ENCODE measurements at regions not wholly inside any gene's neighbourhood (a gene's known extent, or its start where the extent isn't known, plus 50 kb on each side); places are given as distances from the start of the nearest gene placed in this dataset.

- no peak for TF ChIP-seq GATA2 (IDR thresholded peaks at IDR 0.05; ENCODE audit: low read depth, low read length)
- TF ChIP-seq GATA3 (IDR thresholded peaks at IDR 0.05; ENCODE audit: low read depth, low read length), result no peak
Measured at GRCh38 chr2:104641786-104642185, 212.1 kb upstream of the POU3F3 start.

- no peak for TF ChIP-seq GATA3 (IDR thresholded peaks at IDR 0.05; ENCODE audit: low read depth, low read length)
- no peak for TF ChIP-seq GATA2 (IDR thresholded peaks at IDR 0.05; ENCODE audit: low read depth, low read length)
Measured at GRCh38 chr2:104648376-104648775, 205.5 kb upstream of the POU3F3 start.

GRCh38 chr2:104649866-104650265, 204.0 kb upstream of the POU3F3 start:
- TF ChIP-seq GATA2 (IDR thresholded peaks at IDR 0.05; ENCODE audit: low read depth, low read length), result no peak
- TF ChIP-seq GATA3 (IDR thresholded peaks at IDR 0.05; ENCODE audit: low read depth, low read length), result no peak

- no peak for TF ChIP-seq GATA2 (IDR thresholded peaks at IDR 0.05; ENCODE audit: low read depth, low read length)
- TF ChIP-seq GATA3 (IDR thresholded peaks at IDR 0.05; ENCODE audit: low read depth, low read length), result no peak
Measured at GRCh38 chr2:104650405-104650996, 203.4 kb upstream of the POU3F3 start.

GRCh38 chr2:104654811-104655210, 199.1 kb upstream of the POU3F3 start:
- no peak for TF ChIP-seq GATA3 (IDR thresholded peaks at IDR 0.05; ENCODE audit: low read depth, low read length)
- TF ChIP-seq GATA2 (IDR thresholded peaks at IDR 0.05; ENCODE audit: low read depth, low read length), result peak; percentile 84

GRCh38 chr2:104656571-104657163, 197.2 kb upstream of the POU3F3 start:
- TF ChIP-seq GATA2 (IDR thresholded peaks at IDR 0.05; ENCODE audit: low read depth, low read length), result no peak
- TF ChIP-seq GATA3 (IDR thresholded peaks at IDR 0.05; ENCODE audit: low read depth, low read length), result no peak

GRCh38 chr2:104658144-104658835, 195.6 kb upstream of the POU3F3 start:
- TF ChIP-seq GATA2 (IDR thresholded peaks at IDR 0.05; ENCODE audit: low read depth, low read length), result no peak
- TF ChIP-seq GATA3 (IDR thresholded peaks at IDR 0.05; ENCODE audit: low read depth, low read length), result no peak

- TF ChIP-seq GATA2 (IDR thresholded peaks at IDR 0.05; ENCODE audit: low read depth, low read length) (no peak), GATA3 (IDR thresholded peaks at IDR 0.05; ENCODE audit: low read depth, low read length) (no peak)
Measured at GRCh38 chr2:104658904-104659591, 194.9 kb upstream of the POU3F3 start.

GRCh38 chr2:104660991-104661390, 192.9 kb upstream of the POU3F3 start:
- TF ChIP-seq GATA3 (IDR thresholded peaks at IDR 0.05; ENCODE audit: low read depth, low read length), result no peak
- no peak for TF ChIP-seq GATA2 (IDR thresholded peaks at IDR 0.05; ENCODE audit: low read depth, low read length)

GRCh38 chr2:104664672-104665071, 189.2 kb upstream of the POU3F3 start:
- TF ChIP-seq GATA2 (IDR thresholded peaks at IDR 0.05; ENCODE audit: low read depth, low read length) (no peak), GATA3 (IDR thresholded peaks at IDR 0.05; ENCODE audit: low read depth, low read length) (no peak)

- no peak for TF ChIP-seq GATA3 (IDR thresholded peaks at IDR 0.05; ENCODE audit: low read depth, low read length)
- TF ChIP-seq GATA2 (IDR thresholded peaks at IDR 0.05; ENCODE audit: low read depth, low read length), result no peak
Measured at GRCh38 chr2:104668631-104669030, 185.3 kb upstream of the POU3F3 start.

- TF ChIP-seq GATA3 (IDR thresholded peaks at IDR 0.05; ENCODE audit: low read depth, low read length) (no peak), GATA2 (IDR thresholded peaks at IDR 0.05; ENCODE audit: low read depth, low read length) (no peak)
Measured at GRCh38 chr2:104673225-104673624, 180.7 kb upstream of the POU3F3 start.

GRCh38 chr2:104678181-104678580, 175.7 kb upstream of the POU3F3 start:
- TF ChIP-seq GATA2 (IDR thresholded peaks at IDR 0.05; ENCODE audit: low read depth, low read length), result no peak
- no peak for TF ChIP-seq GATA3 (IDR thresholded peaks at IDR 0.05; ENCODE audit: low read depth, low read length)

GRCh38 chr2:104685591-104685990, 168.3 kb upstream of the POU3F3 start:
- TF ChIP-seq GATA3 (IDR thresholded peaks at IDR 0.05; ENCODE audit: low read depth, low read length) (no peak), GATA2 (IDR thresholded peaks at IDR 0.05; ENCODE audit: low read depth, low read length) (no peak)
